CD4-positive, alpha-beta T cell treated with Interleukin-10 for 1 hour (primary cell): ENCODE measurements at regions not wholly inside any gene's neighbourhood (a gene's known extent, or its start where the extent isn't known, plus 50 kb on each side); places are given as distances from the start of the nearest gene placed in this dataset.
"Not testable (repeated sequence)": the region's sequence is repeated elsewhere in the genome, so short reads cannot be mapped to it uniquely, and the experiment has no call there.

ENCODE experiments used
- DNase-seq: peaks from one replicate; pipeline ENCODE4 v3.0.0-alpha.2; 2020

- DNase-seq: not testable (repeated sequence)
These were observed 972.6 kb upstream of the KCND2 start for GRCh38 chr7:119300341-119300740.

DNA sequence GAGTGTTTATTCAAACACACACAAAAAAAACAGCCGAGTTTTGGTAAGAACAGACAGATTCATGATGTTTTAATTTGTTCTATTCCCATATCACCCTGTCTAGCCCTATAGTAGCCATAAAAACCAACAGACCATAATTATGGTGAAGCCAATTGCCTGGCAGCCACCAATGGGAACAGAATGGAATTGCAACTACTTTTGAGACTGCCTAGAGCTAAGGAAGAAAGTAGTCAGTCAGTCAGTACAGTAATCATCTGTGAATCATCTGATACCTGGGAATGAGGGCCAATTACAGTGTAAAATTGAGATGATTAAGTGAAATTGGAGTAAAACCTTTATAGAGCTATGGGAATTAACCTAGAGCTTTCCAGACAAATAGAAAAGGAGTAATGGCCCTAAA lies 952.7 kb upstream of the KCND2 start:
- no peak for DNase-seq

- DNase-seq: no peak
These were observed 943.3 kb upstream of the KCND2 start for GRCh38 chr7:119329715-119330114.

DNA sequence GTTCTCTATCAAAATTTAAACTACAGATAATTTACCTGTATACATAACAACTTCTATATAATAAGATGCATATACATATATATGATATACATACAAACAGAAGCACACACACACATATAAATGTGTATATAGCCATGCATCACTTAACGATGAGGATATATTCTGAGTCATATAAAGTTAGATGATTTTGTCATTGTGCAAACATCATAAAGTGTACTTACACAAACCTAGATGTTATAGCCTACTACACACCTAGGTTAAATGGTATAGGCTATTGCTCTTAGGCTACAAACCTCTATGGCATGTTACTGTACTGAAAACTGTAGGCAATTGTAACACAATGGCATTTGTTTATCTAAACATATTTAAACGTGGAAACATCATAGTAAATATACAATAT lies 937.6 kb upstream of the KCND2 start:
- no peak for DNase-seq

DNA sequence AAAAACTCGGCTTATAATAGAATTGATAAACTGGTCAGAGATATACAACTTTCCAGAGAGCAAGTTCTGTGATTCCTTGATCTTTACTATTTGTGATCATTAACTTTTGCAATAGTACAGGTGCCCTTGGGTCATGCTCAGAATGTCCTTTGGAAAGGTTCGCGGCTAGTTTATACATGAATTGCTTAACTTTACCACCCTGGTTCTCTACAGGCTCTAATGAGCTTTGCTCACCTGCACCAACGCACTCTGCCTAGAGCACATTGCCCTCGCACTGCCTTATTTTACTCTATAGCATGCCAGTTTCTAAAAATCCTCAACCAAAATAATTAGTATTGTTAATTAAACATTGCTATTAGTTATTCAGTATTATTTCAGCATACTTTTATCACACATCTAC lies 931.2 kb upstream of the KCND2 start:
- DNase-seq: no peak

DNA sequence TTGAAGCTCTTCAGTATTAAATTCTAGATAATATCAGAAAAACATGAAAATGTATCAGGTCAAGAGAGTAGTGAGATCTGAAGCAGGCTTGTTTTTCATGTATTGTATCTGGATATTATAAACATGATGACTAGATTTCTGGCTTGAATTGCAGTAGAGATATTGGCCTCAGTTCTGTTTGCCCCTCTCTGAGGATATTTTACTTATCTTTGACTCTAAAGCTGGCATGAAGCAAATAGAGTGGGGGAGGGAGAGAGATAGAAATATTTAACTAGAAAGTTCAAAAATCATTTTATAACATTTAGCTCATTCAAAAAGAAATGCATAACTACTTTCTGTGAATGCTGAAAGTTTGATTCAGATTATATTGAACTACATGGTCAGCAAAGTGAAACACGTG lies 929.7 kb upstream of the KCND2 start:
- DNase-seq: no peak

GRCh38 chr7:119344466-119344865 lies 928.5 kb upstream of the KCND2 start:
- no peak for DNase-seq

DNA sequence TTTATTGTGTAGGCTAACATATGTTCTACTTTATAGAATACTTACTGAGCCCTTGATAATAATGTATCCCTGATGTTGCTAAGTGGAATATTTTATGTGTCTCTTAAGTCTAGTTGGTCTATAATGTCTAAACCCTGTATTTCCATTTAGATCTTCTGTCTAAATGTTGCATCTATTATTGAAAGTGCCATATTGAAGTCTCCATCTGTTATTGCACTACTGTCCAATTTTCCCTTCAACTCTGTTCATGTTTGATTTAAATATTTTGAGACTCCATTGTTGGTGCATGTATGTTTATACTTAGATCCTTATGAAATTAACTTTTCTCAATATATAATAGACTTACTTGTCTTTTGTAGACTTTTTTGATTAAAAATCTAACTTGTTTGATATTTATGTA lies 924.5 kb upstream of the KCND2 start:
- no peak for DNase-seq

GRCh38 chr7:119350334-119350733 lies 922.6 kb upstream of the KCND2 start:
- no peak for DNase-seq

DNA sequence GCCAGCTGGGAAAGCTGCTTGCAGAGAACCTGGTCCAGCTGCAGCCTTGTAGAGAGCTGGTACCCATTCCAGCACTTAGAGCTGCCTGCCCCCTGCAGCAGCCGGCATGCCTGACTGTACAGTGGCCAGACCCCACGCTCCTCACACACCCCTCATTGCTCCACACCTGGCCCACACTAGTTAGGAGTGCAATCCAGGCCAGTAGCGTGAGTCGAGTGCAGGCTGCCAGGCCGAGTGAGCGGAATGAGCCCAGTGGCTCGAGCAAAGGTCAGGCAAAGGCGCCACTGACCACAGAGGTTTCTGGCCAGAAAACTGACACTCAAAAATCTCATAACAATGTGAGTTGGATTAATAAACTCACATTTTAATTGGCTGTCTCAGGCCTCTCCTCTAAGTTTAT lies 921.7 kb upstream of the KCND2 start:
- no peak for DNase-seq

DNA sequence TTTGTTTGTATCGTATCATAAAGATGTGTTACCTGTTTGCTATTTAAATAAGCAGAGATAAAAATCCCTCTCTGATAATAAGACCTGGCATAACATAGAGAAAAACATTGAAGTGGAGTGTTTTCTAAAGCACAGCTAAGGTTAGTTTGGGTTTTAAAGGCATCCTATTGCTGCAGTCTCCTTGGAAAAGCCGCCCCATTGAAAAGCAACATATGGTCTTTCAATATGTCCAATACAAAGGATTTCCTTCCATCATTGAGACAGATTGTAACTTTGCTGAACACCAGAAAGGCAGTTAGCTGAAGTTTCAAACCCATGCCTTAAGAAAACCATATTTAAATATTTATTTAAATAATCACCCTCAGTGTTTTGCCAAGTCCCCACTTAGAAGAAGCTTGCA lies 898.5 kb upstream of the KCND2 start:
- DNase-seq: no peak

DNA sequence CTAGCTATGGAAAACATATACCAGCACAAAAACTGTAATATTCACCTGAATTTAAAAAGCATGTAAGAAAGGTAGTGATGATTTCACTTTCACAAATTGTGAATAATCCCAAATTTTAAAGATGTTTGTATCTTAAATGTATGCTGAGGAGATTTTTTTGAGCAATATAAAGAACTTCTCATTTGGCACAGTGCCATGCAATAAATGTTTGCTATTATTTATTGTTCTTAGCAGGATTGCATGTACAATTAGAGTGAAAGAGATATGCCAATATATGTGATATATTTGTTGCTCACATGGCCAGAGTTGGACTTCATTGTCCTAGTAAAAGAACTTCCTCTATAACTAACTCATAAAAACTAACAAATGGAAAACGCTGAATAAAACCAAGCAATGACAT lies 895.1 kb upstream of the KCND2 start:
- DNase-seq: no peak

DNA sequence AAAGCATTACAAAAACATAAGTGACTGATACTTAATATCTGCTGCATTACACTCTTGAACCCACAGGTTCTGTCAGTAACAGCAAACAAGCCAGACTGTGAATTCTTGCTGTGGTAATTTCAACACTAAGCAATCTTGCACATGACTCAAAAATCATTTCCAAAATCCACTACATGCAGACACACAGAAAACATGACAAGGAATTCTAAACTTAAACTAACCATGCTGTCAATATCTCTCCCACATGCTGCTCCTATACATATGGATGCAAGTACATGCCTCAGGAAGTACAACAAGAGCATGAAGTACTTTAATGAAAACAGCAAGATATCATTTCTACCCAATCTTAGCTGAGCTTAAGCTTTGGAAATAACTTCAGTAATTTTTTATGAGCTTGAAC lies 890.2 kb upstream of the KCND2 start:
- no peak for DNase-seq

GRCh38 chr7:119395024-119395423 lies 878.0 kb upstream of the KCND2 start:
- DNase-seq: no peak

- DNase-seq: no peak
These were observed 875.8 kb upstream of the KCND2 start for GRCh38 chr7:119397156-119397555.

GRCh38 chr7:119408596-119408995 lies 864.4 kb upstream of the KCND2 start:
- DNase-seq: no peak

DNA sequence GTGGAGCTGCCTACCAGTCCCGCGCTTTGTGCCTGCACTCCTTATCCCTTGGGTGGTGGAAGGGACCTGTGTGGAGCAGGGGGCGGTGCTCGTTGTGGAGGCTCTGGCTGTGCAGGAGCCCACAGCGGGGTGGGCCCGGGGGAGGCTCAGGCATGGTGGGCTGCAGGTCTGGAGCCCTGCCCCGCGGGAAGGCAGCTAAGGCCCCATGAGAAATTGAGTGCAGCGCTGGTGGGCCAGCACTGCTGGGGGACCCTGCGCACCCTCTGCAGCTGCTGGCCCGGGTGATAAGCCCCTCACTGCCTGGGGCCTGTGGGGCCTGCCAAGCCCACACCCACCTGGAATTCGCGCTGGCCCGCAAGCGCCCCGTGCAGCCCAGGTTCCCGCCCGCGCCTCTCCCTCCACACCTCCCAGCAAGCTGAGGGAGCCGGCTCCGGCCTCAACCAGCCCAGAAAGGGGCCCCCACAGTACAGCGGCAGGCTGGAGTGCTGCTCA lies 859.6 kb upstream of the KCND2 start:
- DNase-seq: no peak

GRCh38 chr7:119415682-119416081 lies 857.3 kb upstream of the KCND2 start:
- no peak for DNase-seq

GRCh38 chr7:119421657-119422056 lies 851.3 kb upstream of the KCND2 start:
- no peak for DNase-seq

DNA sequence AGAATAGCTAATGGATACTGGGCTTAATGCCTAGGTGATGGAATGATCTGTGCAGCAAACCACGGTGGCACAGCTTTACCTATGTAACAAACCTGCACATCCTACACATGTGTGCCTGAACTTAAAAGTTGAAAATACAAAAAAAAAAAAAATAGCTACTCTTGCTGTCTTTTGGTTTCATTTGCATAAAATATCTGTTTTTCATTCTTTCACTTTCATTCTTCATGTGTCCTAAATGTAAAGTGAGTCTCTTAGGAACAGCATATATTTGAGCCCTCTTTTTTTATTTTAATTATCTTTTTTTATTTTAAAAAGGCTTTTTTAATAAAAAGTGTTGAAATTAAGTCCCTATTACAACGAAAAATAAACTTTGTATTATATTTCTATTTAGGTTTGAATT lies 836.1 kb upstream of the KCND2 start:
- no peak for DNase-seq

GRCh38 chr7:119438315-119438714 lies 834.7 kb upstream of the KCND2 start:
- DNase-seq: no peak

DNA sequence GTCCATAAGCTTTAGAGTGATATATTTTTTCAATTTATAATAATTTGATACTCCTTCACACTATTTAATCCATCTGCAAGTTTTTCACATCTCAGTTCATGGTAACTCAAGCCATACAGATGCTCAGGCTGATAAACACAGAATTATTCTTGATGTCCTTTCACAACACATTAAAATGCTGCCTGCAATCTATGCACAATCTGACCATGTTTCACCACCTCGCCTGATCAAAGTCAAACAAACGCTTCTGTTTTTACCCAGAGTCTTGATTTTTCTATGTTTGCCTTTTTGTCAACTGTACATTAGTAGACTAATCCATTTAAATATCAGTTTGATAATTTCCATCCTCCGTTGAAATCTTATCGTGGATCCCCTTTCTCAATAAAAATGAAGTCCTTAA lies 833.8 kb upstream of the KCND2 start:
- no peak for DNase-seq

DNA sequence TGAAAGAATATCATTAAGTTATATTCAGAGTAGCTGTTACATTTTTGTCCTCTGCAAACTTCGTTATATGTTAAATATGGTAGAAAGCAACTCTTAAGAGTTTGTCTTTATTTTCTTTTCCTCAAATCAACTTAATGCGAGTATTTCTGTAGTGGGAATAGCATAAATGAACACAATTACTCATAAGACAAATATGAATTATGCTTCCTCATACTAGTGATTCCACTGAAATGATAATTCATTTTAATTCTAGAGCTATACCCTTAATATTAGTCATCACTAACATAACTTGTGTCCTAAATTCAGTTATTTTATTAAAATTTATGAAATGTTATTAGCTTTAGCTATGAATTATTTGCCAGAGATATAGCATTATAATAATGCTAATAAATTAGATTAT lies 820.6 kb upstream of the KCND2 start:
- DNase-seq: no peak

DNA sequence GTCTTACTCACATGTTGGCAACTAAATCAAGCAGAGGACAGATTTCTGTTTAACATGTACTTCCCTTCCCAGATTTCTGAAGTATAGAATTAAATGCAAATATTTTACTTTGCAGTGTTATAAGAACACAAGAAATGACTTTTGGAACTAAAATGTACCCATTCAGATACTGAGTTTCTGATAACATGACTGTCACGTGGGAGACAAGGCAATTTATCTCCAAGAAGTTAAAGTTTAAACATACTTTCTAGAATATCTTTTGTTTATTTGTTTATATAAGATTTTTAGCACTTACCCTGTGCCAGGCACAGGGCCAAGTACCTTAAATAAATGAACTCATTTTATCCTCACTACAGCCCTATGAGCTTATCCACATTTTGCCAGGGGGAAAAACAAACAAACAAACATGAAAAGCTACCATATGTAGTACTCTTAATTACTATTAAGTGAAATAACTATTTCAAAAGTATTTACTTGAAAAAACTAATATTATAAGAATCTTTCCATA lies 807.1 kb upstream of the KCND2 start:
- DNase-seq: no peak

DNA sequence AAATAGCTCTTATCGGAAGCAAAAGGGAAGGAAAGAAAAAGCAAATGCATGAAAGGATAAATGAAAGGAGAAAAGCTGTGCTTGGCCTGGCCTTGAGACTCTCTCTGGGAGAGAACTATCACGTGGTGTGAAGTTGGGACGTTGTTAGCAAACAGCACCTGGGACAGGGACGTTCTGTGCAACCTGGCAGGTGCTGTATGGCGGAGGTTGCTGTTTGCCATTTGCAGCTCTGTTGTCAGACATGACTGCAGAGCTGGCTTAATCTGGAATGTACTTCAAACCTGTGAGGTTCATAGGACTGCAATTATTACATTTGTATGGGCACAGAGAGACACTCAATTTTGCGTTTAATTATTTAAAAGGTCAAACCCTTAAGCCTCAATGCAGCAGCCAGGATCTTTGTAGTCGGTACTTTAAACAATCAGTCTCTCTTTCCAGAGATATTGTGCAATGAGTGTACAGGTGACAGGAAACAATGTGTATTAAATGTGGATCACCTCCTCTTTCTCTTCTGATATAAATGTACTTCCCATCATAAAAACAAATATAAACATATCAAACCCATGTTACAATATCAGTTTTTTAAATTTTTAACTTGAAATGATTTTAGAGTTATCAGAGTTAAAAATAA lies 800.5 kb upstream of the KCND2 start:
- DNase-seq: no peak
